T-cell (primary cell): ENCODE measurements at regions not wholly inside any gene's neighbourhood (a gene's known extent, or its start where the extent isn't known, plus 50 kb on each side); places are given as distances from the start of the nearest gene placed in this dataset.

Experiments used
- ATAC-seq, 4 experiments: fragments of 200-7000 bp in 3 of 4; fragments of 150-1000 bp in 1 of 4; cut with Tn5 transposase; replicated peaks in 1 of 4; 1 replicate in 3 of 4; 2 replicates in 1 of 4; pipeline ENCODE4 v1.10.0; 2021; ENCODE audit warnings: moderate library complexity in 3 of 4, mild to moderate bottlenecking in 2 of 4, moderate number of reproducible peaks in 1 of 4
- CTCF ChIA-PET, 2 donors: fragments of 300-600 bp; sonication (Branson Sonifier 250); formaldehyde crosslinking; loops; one replicate each; lab custom pipeline; 2022; ENCODE audit warnings: antibody characterized with exemption in 2 of 2; lab: Charles Lee
- POLR2A ChIA-PET, 2 donors: fragments of 300-600 bp; sonication (Branson Sonifier 250); formaldehyde crosslinking; loops; one replicate each; lab custom pipeline; 2022; ENCODE audit warnings: antibody characterized with exemption in 2 of 2; lab: Charles Lee
- DNase-seq, 35 experiments: peaks; one replicate each; pipeline versions ENCODE4 v3.0.0 to v3.0.0-alpha.2; 2013 to 2023
- H3K27ac ChIP-seq: one replicate; pipeline ENCODE4 v1.5.1; 2013; ENCODE audit warnings: low read length
- H3K27me3 ChIP-seq, 2 experiments: replicated peaks in 1 of 2; 1 replicate in 1 of 2; 2 replicates in 1 of 2; pipeline versions ENCODE4 v1.6.1 to v1.7.0; 2013; ENCODE audit warnings: low read length in 1 of 2, mixed read lengths in 1 of 2; ENCODE audit not compliant: control insufficient read depth in 2 of 2, insufficient read depth in 2 of 2; ENCODE audit errors: extremely low read depth in 1 of 2
- H3K36me3 ChIP-seq, 2 donors: 1 replicate in 1 of 2; 2 replicates in 1 of 2; pipeline versions ENCODE4 v1.6.1 to v1.7.0; 2013; ENCODE audit warnings: low read length in 1 of 2; ENCODE audit not compliant: control insufficient read depth in 2 of 2, insufficient read depth in 1 of 2; ENCODE audit errors: extremely low read depth in 1 of 2
- H3K4me1 ChIP-seq, 2 experiments: 1 replicate in 1 of 2; 2 replicates in 1 of 2; pipeline versions ENCODE4 v1.6.1 to v1.7.0; 2013; ENCODE audit warnings: low read length in 2 of 2, mixed read lengths in 1 of 2; ENCODE audit not compliant: insufficient read depth in 2 of 2, control insufficient read depth in 1 of 2; ENCODE audit errors: extremely low read depth in 1 of 2
- H3K4me3 ChIP-seq, 2 donors: 1 replicate in 1 of 2; 2 replicates in 1 of 2; pipeline versions ENCODE4 v1.5.1 to v1.7.0; 2013; ENCODE audit warnings: mild to moderate bottlenecking in 2 of 2, low read length in 1 of 2, moderate library complexity in 1 of 2; ENCODE audit not compliant: control insufficient read depth in 1 of 2; ENCODE audit errors: extremely low read depth in 1 of 2
- H3K9me3 ChIP-seq: 2 replicates; pipeline ENCODE4 v1.7.0; 2013
- H3K27ac Mint-ChIP-seq, 2 donors: one replicate each; pipeline ENCODE4 v1.8.0; 2020 to 2021; ENCODE audit warnings: mild to moderate bottlenecking in 2 of 2, mixed read lengths in 2 of 2
- H3K27me3 Mint-ChIP-seq, 2 donors: one replicate each; pipeline ENCODE4 v1.8.0; 2021 to 2022; ENCODE audit warnings: mixed read lengths in 2 of 2
- H3K36me3 Mint-ChIP-seq: one replicate; pipeline ENCODE4 v1.8.0; 2021; ENCODE audit warnings: mixed read lengths
- H3K4me1 Mint-ChIP-seq, 3 donors: one replicate each; pipeline ENCODE4 v1.8.0; 2020 to 2022; ENCODE audit warnings: mixed read lengths in 3 of 3, mild to moderate bottlenecking in 1 of 3
- H3K4me3 Mint-ChIP-seq, 3 donors: one replicate each; pipeline ENCODE4 v1.8.0; 2020 to 2022; ENCODE audit warnings: mild to moderate bottlenecking in 3 of 3, mixed read lengths in 3 of 3, moderate library complexity in 3 of 3
- H3K9me3 Mint-ChIP-seq, 3 donors: one replicate each; pipeline ENCODE4 v1.8.0; 2020 to 2022; ENCODE audit warnings: mixed read lengths in 3 of 3
- WGBS: methylation state at CpG from one replicate; pipeline ENCODE4 v1.1.5; 2013; ENCODE audit warnings: missing lambda C conversion rate; ENCODE audit not compliant: insufficient coverage; 5-methylcytosine and 5-hydroxymethylcytosine counted together

DNA sequence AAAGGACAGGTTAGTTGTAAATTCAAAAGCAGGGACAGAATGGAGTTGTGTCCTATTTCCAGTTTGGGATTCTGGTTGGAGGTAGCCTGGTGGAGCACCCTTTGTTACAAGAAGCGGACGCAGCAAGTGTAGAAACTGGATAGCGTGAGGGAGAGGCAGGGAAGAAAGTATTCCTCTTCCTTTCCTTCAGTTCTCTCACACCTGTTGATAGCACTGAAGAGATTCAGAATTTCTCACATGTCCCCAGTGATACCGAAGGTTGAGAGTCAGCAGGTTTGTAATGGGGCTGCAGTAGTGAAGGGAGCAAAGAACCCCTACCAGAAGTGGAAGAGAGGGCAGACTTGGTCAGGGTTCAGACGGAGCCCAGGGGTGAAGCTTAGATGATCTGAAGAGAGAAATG is 399.2 kb downstream of the SPRY2 start:
- CTCF ChIA-PET: no interaction called here
- Histone ChIP-seq H3K27me3 (no peaks in the 10 kb centered on the region), H3K27ac (no peak overlapping the region), H3K9me3 (no peaks in the 10 kb centered on the region), H3K4me3 (no peak overlapping the region), H3K36me3 (no peaks in the 10 kb centered on the region), H3K4me1 (no peaks in the 10 kb centered on the region)
- POLR2A ChIA-PET: no interaction called here
- H3K4me3 Mint-ChIP-seq: no peak overlapping the region
- H3K27me3 Mint-ChIP-seq: no peaks in the 10 kb centered on the region
- ATAC-seq (no peak), DNase-seq (no peak)
- no peaks in the 10 kb centered on the region for H3K36me3 Mint-ChIP-seq
- H3K9me3 Mint-ChIP-seq: peaks cover 0 to 7% (median 0%) of the 10 kb centered on the region in 3 donors
- WGBS: 92% methylated on average over 1 of the region's 5 CpGs
- no peaks in the 10 kb centered on the region for H3K4me1 Mint-ChIP-seq
- H3K27ac Mint-ChIP-seq: no peak overlapping the region

DNA sequence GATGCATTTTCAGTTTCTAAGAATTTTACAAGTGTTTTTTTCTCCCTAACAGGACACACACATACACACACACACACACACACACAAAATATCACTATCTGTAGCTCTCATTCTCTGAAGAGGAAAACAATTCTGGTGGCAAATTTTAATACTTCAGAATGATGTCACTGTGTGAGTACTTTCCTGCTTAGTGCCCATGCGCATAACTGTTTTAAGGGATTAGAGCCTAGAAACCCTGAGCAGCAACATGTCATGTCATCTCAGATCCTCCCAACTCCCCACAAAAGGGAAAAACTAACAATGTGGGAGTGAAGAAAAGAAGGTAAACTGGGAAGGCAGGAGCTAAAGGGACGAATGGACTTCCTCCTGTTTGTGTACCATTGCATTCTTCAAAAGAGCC is 401.2 kb downstream of the SPRY2 start:
- ATAC-seq (no peak), DNase-seq (no peak)
- Mint-ChIP-seq H3K27ac (no peak overlapping the region), H3K4me3 (no peak overlapping the region), H3K36me3 (no peaks in the 10 kb centered on the region), H3K9me3 (peaks cover 0 to 7% (median 0%) of the 10 kb centered on the region in 3 donors), H3K4me1 (no peaks in the 10 kb centered on the region), H3K27me3 (no peaks in the 10 kb centered on the region)
- Histone ChIP-seq H3K27ac (no peak overlapping the region), H3K4me3 (no peak overlapping the region), H3K36me3 (no peaks in the 10 kb centered on the region), H3K4me1 (no peaks in the 10 kb centered on the region), H3K27me3 (no peaks in the 10 kb centered on the region), H3K9me3 (no peaks in the 10 kb centered on the region)
- WGBS: no CpG with 5 or more reads among the region's 2 CpGs
- POLR2A ChIA-PET: no interaction called here
- CTCF ChIA-PET: no interaction called here

DNA sequence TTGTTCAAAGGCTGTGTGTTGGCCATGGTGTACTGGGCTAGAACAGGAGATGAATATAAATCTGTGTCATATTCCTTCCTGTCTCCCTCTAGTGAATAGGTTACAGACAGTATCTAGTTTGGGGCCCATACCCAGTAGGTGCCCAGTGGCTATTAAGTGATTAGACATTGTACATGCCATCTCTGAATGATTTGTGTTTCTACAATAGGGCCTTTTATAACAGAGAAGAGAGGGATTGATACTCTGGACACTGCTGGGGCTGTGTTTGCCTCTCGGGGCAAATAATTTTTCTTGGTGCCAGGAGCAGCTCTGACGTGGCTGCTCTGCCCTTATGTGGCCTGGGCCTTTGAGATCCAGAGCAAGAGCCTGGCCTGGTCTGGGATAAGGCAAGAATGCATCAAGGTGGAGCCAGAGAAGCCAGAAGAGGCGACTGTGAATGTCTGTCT is 403.1 kb downstream of the SPRY2 start:
- Mint-ChIP-seq H3K9me3 (peaks cover 0 to 7% (median 0%) of the 10 kb centered on the region in 3 donors), H3K27ac (no peak overlapping the region), H3K27me3 (no peaks in the 10 kb centered on the region), H3K36me3 (no peaks in the 10 kb centered on the region), H3K4me1 (no peaks in the 10 kb centered on the region), H3K4me3 (no peak overlapping the region)
- no peaks in the 10 kb centered on the region for H3K9me3 ChIP-seq
- H3K4me3 ChIP-seq: no peak overlapping the region
- WGBS: 48% methylated on average over 3 of the region's 3 CpGs
- no peak for DNase-seq
- no peaks in the 10 kb centered on the region for H3K4me1 ChIP-seq
- H3K27ac ChIP-seq: no peak overlapping the region
- no peak for ATAC-seq
- CTCF ChIA-PET: no interaction called here
- no peaks in the 10 kb centered on the region for H3K27me3 ChIP-seq
- POLR2A ChIA-PET: no interaction called here
- no peaks in the 10 kb centered on the region for H3K36me3 ChIP-seq

DNA sequence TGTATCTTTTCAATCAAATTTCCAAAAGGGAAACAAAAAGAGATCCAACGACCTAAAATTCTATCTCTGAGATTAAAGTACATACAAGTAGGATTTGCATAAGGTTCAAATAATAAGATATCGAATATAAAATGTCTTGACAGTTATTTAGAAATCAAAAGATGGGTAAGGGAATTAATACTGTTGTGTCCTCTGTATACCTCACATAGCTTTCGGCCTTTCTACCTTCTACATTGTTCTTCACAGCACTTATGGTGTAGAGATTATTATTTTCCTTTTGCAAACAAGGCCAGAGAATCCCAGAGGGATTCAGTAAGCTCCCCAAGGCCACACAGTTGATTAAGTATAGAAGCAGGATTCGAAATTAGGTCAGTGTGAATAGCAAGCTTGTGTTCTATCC is 403.6 kb downstream of the SPRY2 start:
- Histone ChIP-seq H3K9me3 (no peaks in the 10 kb centered on the region), H3K4me3 (no peak overlapping the region), H3K27ac (no peak overlapping the region), H3K36me3 (no peaks in the 10 kb centered on the region), H3K4me1 (no peaks in the 10 kb centered on the region), H3K27me3 (no peaks in the 10 kb centered on the region)
- DNase-seq: no peak
- WGBS: no CpG with 5 or more reads among the region's 4 CpGs
- H3K27ac Mint-ChIP-seq: no peak overlapping the region
- peaks cover 0 to 7% (median 0%) of the 10 kb centered on the region in 3 donors for H3K9me3 Mint-ChIP-seq
- H3K4me3 Mint-ChIP-seq: no peak overlapping the region
- H3K27me3 Mint-ChIP-seq: no peaks in the 10 kb centered on the region
- ChIA-PET POLR2A (no interaction called here), CTCF (interaction anchor here in 1 of 2 donors (0.6 kb wide), 1 partner anchor 1041 kb away, joined by 4 read pairs; no protein-coding TSS in a partner anchor)
- no peak for ATAC-seq
- H3K4me1 Mint-ChIP-seq: no peaks in the 10 kb centered on the region
- no peaks in the 10 kb centered on the region for H3K36me3 Mint-ChIP-seq

DNA sequence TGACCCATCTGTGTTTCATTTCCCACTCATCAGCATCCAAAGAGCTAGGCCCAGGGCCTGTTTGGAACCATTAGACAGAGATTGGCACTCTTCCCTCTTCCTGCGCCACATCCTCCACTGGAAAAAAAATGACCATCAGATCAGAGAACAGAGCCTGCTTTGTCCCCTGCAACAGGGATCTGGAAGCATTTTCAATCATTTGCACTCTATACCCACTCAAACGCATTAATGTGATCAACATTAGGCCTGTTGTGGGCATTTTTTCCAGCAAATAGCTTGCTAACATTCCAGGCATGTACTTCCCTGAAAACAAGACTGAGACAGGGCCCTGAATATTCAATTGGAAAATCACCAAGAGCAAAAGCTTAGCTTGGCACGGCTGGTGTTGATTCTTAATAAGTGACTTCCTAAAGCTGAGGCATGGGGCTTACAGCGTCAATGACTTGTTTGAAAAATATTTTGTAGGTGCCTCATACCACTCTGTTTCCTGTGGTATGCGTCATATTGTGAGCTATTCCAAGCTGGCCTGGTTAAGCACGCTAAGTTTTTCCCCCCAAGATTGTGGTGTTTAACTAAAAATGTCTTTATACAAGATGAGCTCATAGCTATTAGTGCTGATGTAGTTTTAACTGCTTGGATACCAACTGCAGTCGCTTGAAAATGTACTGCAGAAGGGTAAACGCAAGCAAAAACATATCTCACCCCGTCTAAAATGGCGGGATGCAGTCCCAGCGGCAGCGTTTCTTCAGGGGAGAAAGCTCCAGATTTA is 404.4 kb downstream of the SPRY2 start:
- no peaks in the 10 kb centered on the region for H3K9me3 ChIP-seq
- CTCF ChIA-PET: interaction anchor here in 1 of 2 donors (0.6 kb wide), 1 partner anchor 1042 kb away, joined by 4 read pairs; no protein-coding TSS in a partner anchor
- H3K4me1 ChIP-seq: no peaks in the 10 kb centered on the region
- DNase-seq (no peak), ATAC-seq (no peak)
- 39% methylated on average over 3 of the region's 12 CpGs for WGBS
- no peak overlapping the region for H3K27ac Mint-ChIP-seq
- no peaks in the 10 kb centered on the region for H3K4me1 Mint-ChIP-seq
- no peak overlapping the region for H3K27ac ChIP-seq
- H3K27me3 ChIP-seq: no peaks in the 10 kb centered on the region
- POLR2A ChIA-PET: no interaction called here
- H3K9me3 Mint-ChIP-seq: peaks cover 0 to 6% (median 0%) of the 10 kb centered on the region in 3 donors
- no peaks in the 10 kb centered on the region for H3K36me3 ChIP-seq
- H3K36me3 Mint-ChIP-seq: no peaks in the 10 kb centered on the region
- no peak overlapping the region for H3K4me3 Mint-ChIP-seq
- H3K27me3 Mint-ChIP-seq: no peaks in the 10 kb centered on the region
- H3K4me3 ChIP-seq: no peak overlapping the region

DNA sequence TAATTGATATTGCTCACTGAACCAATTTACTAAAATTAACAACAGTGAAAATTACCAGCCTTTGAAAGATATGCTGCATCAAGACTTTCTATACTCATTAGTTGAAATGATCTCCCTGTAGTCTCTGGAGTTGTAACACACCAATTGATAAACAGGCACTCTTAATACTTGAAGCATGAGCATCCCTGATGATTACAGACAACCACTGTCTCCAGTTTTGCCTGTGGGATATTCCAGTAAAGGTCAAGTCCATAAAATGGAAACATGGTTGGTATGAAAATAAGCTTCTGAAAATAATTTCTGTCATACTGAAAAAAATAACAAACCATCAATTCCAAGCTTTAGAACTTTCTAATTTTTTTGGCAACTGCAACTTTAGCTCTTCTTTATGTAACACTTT is 405.8 kb downstream of the SPRY2 start:
- H3K4me3 ChIP-seq: no peak overlapping the region
- no peak overlapping the region for H3K27ac ChIP-seq
- CTCF ChIA-PET: no interaction called here
- H3K9me3 Mint-ChIP-seq: peaks cover 0 to 4% (median 3%) of the 10 kb centered on the region in 3 donors
- POLR2A ChIA-PET: no interaction called here
- DNase-seq: no peak
- H3K27me3 ChIP-seq: no peaks in the 10 kb centered on the region
- H3K27me3 Mint-ChIP-seq: no peaks in the 10 kb centered on the region
- no peaks in the 10 kb centered on the region for H3K9me3 ChIP-seq
- H3K4me3 Mint-ChIP-seq: no peak overlapping the region
- no peaks in the 10 kb centered on the region for H3K36me3 Mint-ChIP-seq
- no peaks in the 10 kb centered on the region for H3K4me1 ChIP-seq
- H3K27ac Mint-ChIP-seq: no peak overlapping the region
- no peaks in the 10 kb centered on the region for H3K4me1 Mint-ChIP-seq
- no peaks in the 10 kb centered on the region for H3K36me3 ChIP-seq
- no peak for ATAC-seq
